ENCODE measurements at regions not wholly inside any gene's neighbourhood (a gene's known extent, or its start where the extent isn't known, plus 50 kb on each side); places are given as distances from the start of the nearest gene placed in this dataset.
A peak's percentile ranks its signal among the peaks of the same experiment; 100 is the strongest.

- DNase-seq (ENCODE audit: missing footprints): no peak
- ATAC-seq: no peak
- intact Hi-C loops (cut with DNase I): no loop called here
These were observed 109.0 kb upstream of the ZNF217 start for GRCh38 chr20:53702617-53703016.

GRCh38 chr20:53699906-53700305, 106.3 kb upstream of the ZNF217 start:
- ATAC-seq (no peak), DNase-seq (ENCODE audit: missing footprints) (no peak)
- intact Hi-C loops (cut with DNase I): no loop called here

- no peak for ATAC-seq
- DNase-seq (ENCODE audit: missing footprints): no peak
- intact Hi-C loops (cut with DNase I): no loop called here
These were observed 105.5 kb upstream of the ZNF217 start for GRCh38 chr20:53699085-53699674.

GRCh38 chr20:53698371-53698978, 104.8 kb upstream of the ZNF217 start:
- ATAC-seq (no peak), DNase-seq (ENCODE audit: missing footprints) (no peak)
- intact Hi-C loops (cut with DNase I): no loop called here

GRCh38 chr20:53695797-53696527, 102.3 kb upstream of the ZNF217 start:
- no peak for ATAC-seq
- DNase-seq (ENCODE audit: missing footprints): no peak
- intact Hi-C loops (cut with DNase I): no loop called here

GRCh38 chr20:53693262-53693871, 99.7 kb upstream of the ZNF217 start:
- intact Hi-C loops (cut with DNase I): no loop called here
- no peak for DNase-seq (ENCODE audit: missing footprints)
- ATAC-seq: no peak

- intact Hi-C loops (cut with DNase I): no loop called here
- peak; percentile 73 for ATAC-seq
- peak; percentile 80 for DNase-seq (ENCODE audit: missing footprints)
These were observed 98.9 kb upstream of the ZNF217 start for GRCh38 chr20:53692465-53693067.

GRCh38 chr20:53691811-53692192, 98.2 kb upstream of the ZNF217 start:
- no peak for ATAC-seq
- intact Hi-C loops (cut with DNase I): no loop called here
- DNase-seq (ENCODE audit: missing footprints): no peak

- no peak for DNase-seq (ENCODE audit: missing footprints)
- intact Hi-C loops (cut with DNase I): no loop called here
- no peak for ATAC-seq
These were observed 97.6 kb upstream of the ZNF217 start for GRCh38 chr20:53691060-53691810.

GRCh38 chr20:53688085-53688484, 94.4 kb upstream of the ZNF217 start:
- ATAC-seq: no peak

GRCh38 chr20:53685070-53685595, 91.5 kb upstream of the ZNF217 start:
- no peak for ATAC-seq
- no peak for DNase-seq (ENCODE audit: missing footprints)
- intact Hi-C loops (cut with DNase I): no loop called here

More at GRCh38 chr20:53688085-53688484, 94.4 kb upstream of the ZNF217 start:
- intact Hi-C loops (cut with DNase I): no loop called here
- DNase-seq (ENCODE audit: missing footprints): no peak

GRCh38 chr20:53683506-53683905, 89.9 kb upstream of the ZNF217 start:
- DNase-seq (ENCODE audit: missing footprints) (no peak), ATAC-seq (no peak)
- intact Hi-C loops (cut with DNase I): no loop called here

GRCh38 chr20:53681352-53682212, 87.9 kb upstream of the ZNF217 start:
- ATAC-seq: no peak
- intact Hi-C loops (cut with DNase I): no loop called here
- no peak for DNase-seq (ENCODE audit: missing footprints)

GRCh38 chr20:53679597-53680309, 86.1 kb upstream of the ZNF217 start:
- intact Hi-C loops (cut with DNase I): no loop called here
- DNase-seq (ENCODE audit: missing footprints): no peak
- no peak for ATAC-seq

GRCh38 chr20:53678990-53679596, 85.5 kb upstream of the ZNF217 start:
- DNase-seq (ENCODE audit: missing footprints) (no peak), ATAC-seq (peak; percentile 81)
- intact Hi-C loops (cut with DNase I): no loop called here

- DNase-seq (ENCODE audit: missing footprints) (no peak), ATAC-seq (no peak)
- intact Hi-C loops (cut with DNase I): no loop called here
These were observed 84.8 kb upstream of the ZNF217 start for GRCh38 chr20:53678315-53678989.

Measured in Right ventricle myocardium inferior (tissue), 1 donor.